Right lung (tissue), 2 donors: ENCODE measurements at regions not wholly inside any gene's neighbourhood (a gene's known extent, or its start where the extent isn't known, plus 50 kb on each side); places are given as distances from the start of the nearest gene placed in this dataset.
"Not testable (repeated sequence)": the region's sequence is repeated elsewhere in the genome, so short reads cannot be mapped to it uniquely, and the experiment has no call there.

Experiments used
- DNase-seq, 2 donors: peaks; one replicate each; pipeline ENCODE4 v3.0.0-alpha.2; 2013

GRCh38 chr4:147160908-147161513 lies 215.3 kb upstream of the TTC29 start:
- DNase-seq: peak; percentile 42 to 47

GRCh38 chr4:147163311-147163710 lies 217.6 kb upstream of the TTC29 start:
- DNase-seq: no peak

- DNase-seq: not testable (repeated sequence)
These were observed 222.5 kb upstream of the TTC29 start for GRCh38 chr4:147168200-147168599.

GRCh38 chr4:147173322-147173721 lies 227.7 kb upstream of the TTC29 start:
- no peak for DNase-seq

- no peak for DNase-seq
These were observed 228.3 kb upstream of the TTC29 start for GRCh38 chr4:147173797-147174432.

GRCh38 chr4:147174591-147174990 lies 228.9 kb upstream of the TTC29 start:
- no peak for DNase-seq

- no peak for DNase-seq
These were observed 229.9 kb upstream of the TTC29 start for GRCh38 chr4:147175460-147176025.

GRCh38 chr4:147182041-147182440 lies 236.4 kb upstream of the TTC29 start:
- no peak for DNase-seq

- DNase-seq: no peak
These were observed 247.0 kb upstream of the TTC29 start for GRCh38 chr4:147192679-147193078.

GRCh38 chr4:147194114-147194513 lies 248.4 kb upstream of the TTC29 start:
- no peak for DNase-seq

- DNase-seq: no peak
These were observed 248.9 kb upstream of the TTC29 start for GRCh38 chr4:147194604-147195003.

- DNase-seq: no peak
These were observed 249.7 kb upstream of the TTC29 start for GRCh38 chr4:147195386-147195785.

GRCh38 chr4:147198411-147199051 lies 252.9 kb upstream of the TTC29 start:
- no peak for DNase-seq

- peak; percentile 39 to 52 for DNase-seq
These were observed 255.4 kb upstream of the TTC29 start for GRCh38 chr4:147201016-147201415.

GRCh38 chr4:147206807-147207206 lies 261.1 kb upstream of the TTC29 start:
- no peak for DNase-seq

GRCh38 chr4:147207911-147208310 lies 262.2 kb upstream of the TTC29 start:
- DNase-seq: no peak

GRCh38 chr4:147217655-147218054 lies 263.2 kb upstream of the EDNRA start:
- no peak for DNase-seq

- DNase-seq: no peak
These were observed 261.8 kb upstream of the EDNRA start for GRCh38 chr4:147219145-147219544.

GRCh38 chr4:147220833-147221232 lies 260.1 kb upstream of the EDNRA start:
- no peak for DNase-seq

GRCh38 chr4:147222906-147223305 lies 258.0 kb upstream of the EDNRA start:
- no peak for DNase-seq

- no peak for DNase-seq
These were observed 257.3 kb upstream of the EDNRA start for GRCh38 chr4:147223576-147223975.

- no peak for DNase-seq
These were observed 244.1 kb upstream of the EDNRA start for GRCh38 chr4:147236806-147237205.

GRCh38 chr4:147244786-147245185 lies 236.1 kb upstream of the EDNRA start:
- no peak for DNase-seq
